IMR-90 (cell line): ENCODE measurements at regions not wholly inside any gene's neighbourhood (a gene's known extent, or its start where the extent isn't known, plus 50 kb on each side); places are given as distances from the start of the nearest gene placed in this dataset.

Experiments
- ATAC-seq: fragments of 200-7000 bp; cut with Tn5 transposase; 2 replicates; pipeline ENCODE4 v1.9.1; 2020; ENCODE audit warnings: low read depth, mild to moderate bottlenecking, moderate library complexity
- BruUV-seq: library from RNA; stranded (reverse); fragments of 400-500 nt; replicated peaks from 2 replicates; lab custom pipeline; 2021; lab: Mats Ljungman, UMichigan
- CTCF ChIA-PET: fragments of 300-600 bp; formaldehyde crosslinking; extraction: SDS; loops from one replicate; lab custom pipeline; 2021; ENCODE audit warnings: antibody characterized with exemption; lab: Yijun Ruan, JAX
- POLR2A ChIA-PET: fragments of 300-600 bp; sonication (Branson Sonifier 250); formaldehyde crosslinking; loops from one replicate; lab custom pipeline; 2022; ENCODE audit warnings: antibody characterized with exemption; ENCODE audit not compliant: unreplicated experiment; lab: Charles Lee
- DNase-seq: peaks from one replicate; pipeline ENCODE4 v3.0.0; 2013
- H2AFZ ChIP-seq: replicated peaks from 2 replicates; pipeline ENCODE3; 2013; ENCODE audit warnings: low read length, mild to moderate bottlenecking; ENCODE audit not compliant: poor library complexity
- H2AK5ac ChIP-seq: 2 replicates; pipeline ENCODE4 v1.6.1; 2013; ENCODE audit warnings: low read depth, low read length, inconsistent platforms
- H2AK9ac ChIP-seq: replicated peaks from 2 replicates; pipeline ENCODE3; 2013; ENCODE audit warnings: mild to moderate bottlenecking, low read depth, low read length, moderate library complexity; ENCODE audit not compliant: poor library complexity
- H2BK120ac ChIP-seq: 2 replicates; pipeline ENCODE4 v1.6.1; 2013; ENCODE audit warnings: low read depth, low read length, inconsistent platforms
- H2BK15ac ChIP-seq: 3 replicates; pipeline ENCODE4 v1.6.1; 2013; ENCODE audit warnings: low read depth, low read length, inconsistent platforms
- H2BK20ac ChIP-seq: 2 replicates; pipeline ENCODE4 v1.6.1; 2013; ENCODE audit warnings: low read depth, mild to moderate bottlenecking, inconsistent platforms, low read length, moderate library complexity
- H2BK5ac ChIP-seq: 2 replicates; pipeline ENCODE4 v1.6.1; 2013; ENCODE audit warnings: mild to moderate bottlenecking, low read depth, low read length, inconsistent platforms; ENCODE audit not compliant: poor library complexity, severe bottlenecking
- H3K14ac ChIP-seq: replicated peaks from 2 replicates; pipeline ENCODE4 v1.6.1; 2013; ENCODE audit warnings: low read depth, low read length, inconsistent platforms
- H3K18ac ChIP-seq: 2 replicates; pipeline ENCODE4 v1.6.1; 2013; ENCODE audit warnings: low read depth, low read length, control low read depth
- H3K23ac ChIP-seq: 2 replicates; pipeline ENCODE4 v1.6.1; 2013; ENCODE audit warnings: low read depth, low read length, inconsistent platforms
- H3K27ac ChIP-seq: 2 replicates; pipeline ENCODE4 v1.5.1; 2013; ENCODE audit warnings: mild to moderate bottlenecking, control low read depth, low read length; ENCODE audit not compliant: insufficient read depth
- H3K27me3 ChIP-seq: 2 replicates; pipeline ENCODE4 v1.6.1; 2013; ENCODE audit warnings: low read length; ENCODE audit not compliant: control insufficient read depth, insufficient read depth
- H3K36me3 ChIP-seq: 2 replicates; pipeline ENCODE4 v1.6.1; 2013; ENCODE audit warnings: low read length, mixed read lengths; ENCODE audit not compliant: control insufficient read depth, insufficient read depth
- H3K4ac ChIP-seq: 2 replicates; pipeline ENCODE4 v1.6.1; 2013; ENCODE audit warnings: low read depth, low read length, inconsistent platforms
- H3K4me1 ChIP-seq: 2 replicates; pipeline ENCODE4 v1.6.1; 2013; ENCODE audit warnings: low read length, mixed read lengths; ENCODE audit not compliant: control insufficient read depth, insufficient read depth
- H3K4me2 ChIP-seq: 2 replicates; pipeline ENCODE4 v1.6.1; 2013; ENCODE audit warnings: low read depth, mild to moderate bottlenecking, control low read depth, low read length, moderate library complexity
- H3K4me3 ChIP-seq: 2 replicates; pipeline ENCODE4 v1.5.1; 2013; ENCODE audit warnings: low read depth, mild to moderate bottlenecking, control low read depth, low read length, moderate library complexity; ENCODE audit not compliant: insufficient read depth
- H3K56ac ChIP-seq: 2 replicates; pipeline ENCODE4 v1.6.1; 2013; ENCODE audit warnings: low read length, inconsistent platforms; ENCODE audit not compliant: insufficient read depth; ENCODE audit errors: extremely low read depth
- H3K79me1 ChIP-seq, 2 experiments: 2 replicates each; pipeline ENCODE4 v1.6.1; 2013; ENCODE audit warnings: low read length in 2 of 2, inconsistent platforms in 1 of 2, low read depth in 1 of 2
- H3K9ac ChIP-seq: 2 replicates; pipeline ENCODE4 v1.6.1; 2013; ENCODE audit warnings: low read depth, low read length, control low read depth
- H3K9me1 ChIP-seq: 2 replicates; pipeline ENCODE4 v1.6.1; 2013; ENCODE audit warnings: low read length, inconsistent platforms; ENCODE audit not compliant: insufficient read depth
- H3K9me3 ChIP-seq: 2 replicates; pipeline ENCODE4 v1.6.1; 2013; ENCODE audit warnings: low read length; ENCODE audit not compliant: control insufficient read depth, insufficient read depth
- H4K20me1 ChIP-seq: 2 replicates; pipeline ENCODE4 v1.6.1; 2013; ENCODE audit warnings: low read length, inconsistent platforms; ENCODE audit not compliant: insufficient read depth
- H4K5ac ChIP-seq: 2 replicates; pipeline ENCODE4 v1.6.1; 2013; ENCODE audit warnings: mild to moderate bottlenecking, low read depth, low read length, control low read depth
- H4K8ac ChIP-seq, 2 experiments: 2 replicates each; pipeline ENCODE4 v1.6.1; 2013; ENCODE audit warnings: low read depth in 2 of 2, low read length in 2 of 2, control low read depth in 1 of 2, inconsistent platforms in 1 of 2
- H4K91ac ChIP-seq: 2 replicates; pipeline ENCODE4 v1.6.1; 2013; ENCODE audit warnings: low read depth, low read length, inconsistent platforms; ENCODE audit not compliant: insufficient read depth
- BHLHE40 ChIP-seq: fragments of 150-350 bp; IDR thresholded peaks from 2 replicates; pipeline ENCODE4 v1.6.1; 2016; ENCODE audit warnings: mild to moderate bottlenecking, low read depth, low read length
- CEBPB ChIP-seq: IDR thresholded peaks from 2 replicates; pipeline ENCODE4 v1.6.1; 2012; ENCODE audit warnings: low read depth, low read length, improper control_type of control experiment
- CHD1 ChIP-seq: IDR thresholded peaks from 2 replicates; pipeline ENCODE4 v1.6.1; 2012; ENCODE audit warnings: low read depth, low read length, improper control_type of control experiment
- FOS ChIP-seq: fragments of 150-350 bp; IDR thresholded peaks from 2 replicates; pipeline ENCODE4 v1.6.1; 2016; ENCODE audit warnings: low read depth, low read length
- MAFK ChIP-seq: IDR thresholded peaks from 2 replicates; pipeline ENCODE4 v1.6.1; 2012; ENCODE audit warnings: low read depth, low read length, improper control_type of control experiment
- MAZ ChIP-seq: IDR thresholded peaks from 2 replicates; pipeline ENCODE4 v1.6.1; 2012; ENCODE audit warnings: low read depth, mild to moderate bottlenecking, low read length, improper control_type of control experiment, moderate library complexity, borderline replicate concordance
- MXI1 ChIP-seq: IDR thresholded peaks from 2 replicates; pipeline ENCODE4 v1.6.1; 2012; ENCODE audit warnings: low read depth, mild to moderate bottlenecking, low read length, moderate library complexity, borderline replicate concordance
- NFE2L2 ChIP-seq: fragments of 150-350 bp; IDR thresholded peaks from 2 replicates; pipeline ENCODE4 v1.6.1; 2016; ENCODE audit warnings: low read depth, mild to moderate bottlenecking, low read length
- POLR2A ChIP-seq: IDR thresholded peaks from 2 replicates; pipeline ENCODE4 v1.6.1; 2012; ENCODE audit warnings: mild to moderate bottlenecking, low read depth, low read length
- RAD21 ChIP-seq: IDR thresholded peaks from 2 replicates; pipeline ENCODE4 v1.6.1; 2012; ENCODE audit warnings: low read length, improper control_type of control experiment
- RCOR1 ChIP-seq: IDR thresholded peaks from 2 replicates; pipeline ENCODE4 v1.6.1; 2012; ENCODE audit warnings: mild to moderate bottlenecking, low read length, improper control_type of control experiment; ENCODE audit not compliant: insufficient replicate concordance
- RFX5 ChIP-seq: IDR thresholded peaks from 2 replicates; pipeline ENCODE4 v1.8.0; 2012; ENCODE audit warnings: low read depth, mild to moderate bottlenecking, low read length, moderate library complexity
- SMC3 ChIP-seq: fragments of 150-350 bp; IDR thresholded peaks from 2 replicates; pipeline ENCODE4 v1.6.1; 2016; ENCODE audit warnings: low read depth, mild to moderate bottlenecking, antibody characterized with exemption, low read length, moderate library complexity
- dilution Hi-C: fragments of 300-500 bp; cut with HindIII; formaldehyde crosslinking; loops from one replicate; pipeline ENCODE4 v1.14.3; 2018; ENCODE audit warnings: low sequenced_read_pairs; ENCODE audit not compliant: unreplicated experiment
- in situ Hi-C: fragments of 300-500 bp; cut with MboI; formaldehyde crosslinking; loops from 3 replicates; pipeline ENCODE4 v1.14.3; 2019; ENCODE audit warnings: low sequenced_read_pairs, inconsistent platforms, mixed read lengths
- intact Hi-C: fragments of 100-400 bp; cut with micrococcal nuclease; formaldehyde crosslinking; loops from 2 replicates; pipeline ENCODE4 v1.10.0; 2022
- TF ChIP-seq, protein P1 (sequence below): fragments of 150-350 bp; IDR thresholded peaks from 2 replicates; pipeline ENCODE4 v1.6.1; 2016; ENCODE audit warnings: low read depth, mild to moderate bottlenecking, low read length, moderate library complexity, borderline replicate concordance
- TF ChIP-seq, protein P2 (sequence below): conservative IDR thresholded peaks from 2 replicates; pipeline ENCODE4 v1.5.1; 2012; ENCODE audit warnings: mild to moderate bottlenecking, low read depth, low read length, improper control_type of control experiment
- TF ChIP-seq, protein P3 (sequence below): fragments of 150-350 bp; IDR thresholded peaks from 2 replicates; pipeline ENCODE4 v1.6.1; 2017; ENCODE audit warnings: mild to moderate bottlenecking, antibody characterized with exemption, low read length, low read depth

DNA sequence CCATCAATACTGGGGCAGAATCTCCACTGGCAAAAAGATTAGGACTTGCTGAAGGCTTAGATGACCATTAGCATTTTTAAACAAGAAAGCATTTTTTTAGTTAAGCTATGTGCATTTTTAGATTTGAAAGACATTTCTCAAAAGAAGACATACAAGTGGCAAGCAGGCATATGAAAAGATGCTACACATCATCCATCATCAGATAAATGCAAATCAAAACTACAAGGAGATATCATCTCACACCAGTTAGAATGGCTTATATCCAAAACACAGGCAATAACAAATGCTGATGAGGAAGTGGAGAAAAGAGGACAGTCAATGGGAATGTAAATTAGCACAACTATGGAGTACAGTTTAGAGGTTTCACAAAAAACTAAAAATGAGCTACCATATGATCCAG, 195.6 kb upstream of the TNC start:
- CTCF ChIA-PET: no interaction called here
- Histone ChIP-seq H2BK15ac (no peak overlapping the region), H2BK5ac (no peak overlapping the region), H3K36me3 (no peaks in the 10 kb centered on the region), H3K56ac (no peak overlapping the region), H3K9me3 (peaks cover 3% of the 10 kb centered on the region; the same call in 1 of the 2 replicates), H2AFZ (no peak overlapping the region), H3K4me2 (no peak overlapping the region), H3K9ac (no peak overlapping the region), H3K18ac (no peak overlapping the region), H2AK5ac (no peak overlapping the region), H3K14ac (no peak overlapping the region), H2BK20ac (no peak overlapping the region), H2AK9ac (no peak overlapping the region), H2BK120ac (no peak overlapping the region), H3K4me1 (no peaks in the 10 kb centered on the region), H3K4me3 (no peak overlapping the region), H4K8ac (no peak overlapping the region), H3K23ac (no peak overlapping the region), H4K91ac (no peak overlapping the region), H4K5ac (no peak overlapping the region), H3K27ac (no peak overlapping the region), H4K20me1 (no peaks in the 10 kb centered on the region), H3K79me1 (no peaks in the 10 kb centered on the region), H3K27me3 (no peaks in the 10 kb centered on the region), H3K4ac (no peak overlapping the region), H3K9me1 (no peaks in the 10 kb centered on the region)
- BruUV-seq: no TSS peak
- DNase-seq (no peak), ATAC-seq (no peak)
- dilution Hi-C loops: no loop called here
- POLR2A ChIA-PET: no interaction called here
- TF ChIP-seq RAD21 (no peak), CHD1 (no peak), BHLHE40 (no peak), RFX5 (no peak), CEBPB (no peak), FOS (no peak), MXI1 (no peak), NFE2L2 (no peak), MAZ (no peak), RCOR1 (no peak), MAFK (no peak), SMC3 (no peak), POLR2A (no peak)
- TF ChIP-seq, protein P1, sequence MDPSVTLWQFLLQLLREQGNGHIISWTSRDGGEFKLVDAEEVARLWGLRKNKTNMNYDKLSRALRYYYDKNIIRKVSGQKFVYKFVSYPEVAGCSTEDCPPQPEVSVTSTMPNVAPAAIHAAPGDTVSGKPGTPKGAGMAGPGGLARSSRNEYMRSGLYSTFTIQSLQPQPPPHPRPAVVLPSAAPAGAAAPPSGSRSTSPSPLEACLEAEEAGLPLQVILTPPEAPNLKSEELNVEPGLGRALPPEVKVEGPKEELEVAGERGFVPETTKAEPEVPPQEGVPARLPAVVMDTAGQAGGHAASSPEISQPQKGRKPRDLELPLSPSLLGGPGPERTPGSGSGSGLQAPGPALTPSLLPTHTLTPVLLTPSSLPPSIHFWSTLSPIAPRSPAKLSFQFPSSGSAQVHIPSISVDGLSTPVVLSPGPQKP: no peak
- TF ChIP-seq, protein P2, sequence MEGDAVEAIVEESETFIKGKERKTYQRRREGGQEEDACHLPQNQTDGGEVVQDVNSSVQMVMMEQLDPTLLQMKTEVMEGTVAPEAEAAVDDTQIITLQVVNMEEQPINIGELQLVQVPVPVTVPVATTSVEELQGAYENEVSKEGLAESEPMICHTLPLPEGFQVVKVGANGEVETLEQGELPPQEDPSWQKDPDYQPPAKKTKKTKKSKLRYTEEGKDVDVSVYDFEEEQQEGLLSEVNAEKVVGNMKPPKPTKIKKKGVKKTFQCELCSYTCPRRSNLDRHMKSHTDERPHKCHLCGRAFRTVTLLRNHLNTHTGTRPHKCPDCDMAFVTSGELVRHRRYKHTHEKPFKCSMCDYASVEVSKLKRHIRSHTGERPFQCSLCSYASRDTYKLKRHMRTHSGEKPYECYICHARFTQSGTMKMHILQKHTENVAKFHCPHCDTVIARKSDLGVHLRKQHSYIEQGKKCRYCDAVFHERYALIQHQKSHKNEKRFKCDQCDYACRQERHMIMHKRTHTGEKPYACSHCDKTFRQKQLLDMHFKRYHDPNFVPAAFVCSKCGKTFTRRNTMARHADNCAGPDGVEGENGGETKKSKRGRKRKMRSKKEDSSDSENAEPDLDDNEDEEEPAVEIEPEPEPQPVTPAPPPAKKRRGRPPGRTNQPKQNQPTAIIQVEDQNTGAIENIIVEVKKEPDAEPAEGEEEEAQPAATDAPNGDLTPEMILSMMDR: no peak
- TF ChIP-seq, protein P3, sequence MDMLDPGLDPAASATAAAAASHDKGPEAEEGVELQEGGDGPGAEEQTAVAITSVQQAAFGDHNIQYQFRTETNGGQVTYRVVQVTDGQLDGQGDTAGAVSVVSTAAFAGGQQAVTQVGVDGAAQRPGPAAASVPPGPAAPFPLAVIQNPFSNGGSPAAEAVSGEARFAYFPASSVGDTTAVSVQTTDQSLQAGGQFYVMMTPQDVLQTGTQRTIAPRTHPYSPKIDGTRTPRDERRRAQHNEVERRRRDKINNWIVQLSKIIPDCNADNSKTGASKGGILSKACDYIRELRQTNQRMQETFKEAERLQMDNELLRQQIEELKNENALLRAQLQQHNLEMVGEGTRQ: no peak
- in situ Hi-C loops: no loop called here
- intact Hi-C loops: no loop called here
